H1 (cell line): ENCODE measurements at regions not wholly inside any gene's neighbourhood (a gene's known extent, or its start where the extent isn't known, plus 50 kb on each side); places are given as distances from the start of the nearest gene placed in this dataset.

Experiments
- CTCF ChIA-PET: fragments of 300-600 bp; sonication (Branson Sonifier 250); formaldehyde crosslinking; loops from one replicate; lab custom pipeline; 2021; ENCODE audit not compliant: partially characterized antibody; lab: Charles Lee
- POLR2A ChIA-PET: fragments of 300-600 bp; sonication (Branson Sonifier 250); formaldehyde crosslinking; loops from one replicate; lab custom pipeline; 2021; ENCODE audit warnings: inconsistent platforms; ENCODE audit not compliant: partially characterized antibody; lab: Charles Lee
- DNase-seq, 2 experiments: peaks; one replicate each; pipeline versions ENCODE4 v3.0.0 to v3.0.0-alpha.2; 2010 to 2022; ENCODE audit warnings: low spot score in 2 of 2, low read depth in 1 of 2, mixed read lengths in 1 of 2
- FAIRE-seq: peaks from 2 replicates; lab custom pipeline; 2011; peaks lifted over from hg19 to GRCh38; lab: Jason Lieb, UNC
- H2AFZ ChIP-seq: 2 replicates; pipeline ENCODE4 v1.8.1; 2012; ENCODE audit warnings: low read length, inconsistent platforms
- H2AK5ac ChIP-seq: 2 replicates; pipeline ENCODE4 v1.6.1; 2013; ENCODE audit warnings: low read depth, low read length
- H2BK120ac ChIP-seq: replicated peaks from 2 replicates; pipeline ENCODE3; 2013; ENCODE audit warnings: low read depth, low read length, inconsistent platforms
- H2BK12ac ChIP-seq: 2 replicates; pipeline ENCODE4 v1.6.1; 2013; ENCODE audit warnings: low read depth, low read length
- H2BK15ac ChIP-seq: 2 replicates; pipeline ENCODE4 v1.6.1; 2013; ENCODE audit warnings: low read length
- H2BK20ac ChIP-seq: 2 replicates; pipeline ENCODE4 v1.6.1; 2013; ENCODE audit warnings: low read length
- H2BK5ac ChIP-seq: 2 replicates; pipeline ENCODE4 v1.6.1; 2013; ENCODE audit warnings: low read depth, low read length
- H3K14ac ChIP-seq: 2 replicates; pipeline ENCODE4 v1.6.1; 2013; ENCODE audit warnings: inconsistent platforms; ENCODE audit not compliant: insufficient read length
- H3K18ac ChIP-seq: 2 replicates; pipeline ENCODE4 v1.6.1; 2013; ENCODE audit warnings: low read length; ENCODE audit errors: extremely low read depth
- H3K23ac ChIP-seq: 2 replicates; pipeline ENCODE4 v1.6.1; 2013; ENCODE audit warnings: inconsistent platforms; ENCODE audit not compliant: insufficient read length
- H3K23me2 ChIP-seq: 2 replicates; pipeline ENCODE4 v1.6.1; 2013; ENCODE audit warnings: low read depth, low read length
- H3K27ac ChIP-seq: 2 replicates; pipeline ENCODE4 v1.6.1; 2011; ENCODE audit warnings: low read depth, low read length, inconsistent platforms
- H3K27me3 ChIP-seq, 4 experiments: replicated peaks in 1 of 4; 1 replicate in 1 of 4; 2 replicates in 3 of 4; pipeline versions ENCODE4 v1.6.1 to v1.8.1; 2011 to 2013; ENCODE audit warnings: low read length in 3 of 4, mild to moderate bottlenecking in 3 of 4, inconsistent platforms in 2 of 4, mixed read lengths in 2 of 4, moderate library complexity in 1 of 4; ENCODE audit not compliant: control insufficient read depth in 3 of 4, insufficient read depth in 3 of 4; ENCODE audit errors: extremely low read depth in 1 of 4
- H3K36me3 ChIP-seq, 4 experiments: 2 replicates each; pipeline versions ENCODE4 v1.6.1 to v1.8.1; 2011 to 2013; ENCODE audit warnings: mild to moderate bottlenecking in 4 of 4, low read length in 3 of 4, moderate library complexity in 2 of 4, control low read depth in 1 of 4, inconsistent platforms in 1 of 4; ENCODE audit not compliant: insufficient read depth in 4 of 4, control insufficient read depth in 2 of 4
- H3K4ac ChIP-seq: replicated peaks from 2 replicates; pipeline ENCODE3; 2013; ENCODE audit warnings: low read length, low read depth, mixed read lengths, inconsistent platforms; ENCODE audit not compliant: insufficient read length
- H3K4me1 ChIP-seq, 4 experiments: replicated peaks in 1 of 4; 1 replicate in 1 of 4; 2 replicates in 3 of 4; pipeline versions ENCODE4 v1.6.1 to v1.8.1; 2011 to 2013; ENCODE audit warnings: low read length in 3 of 4, inconsistent platforms in 2 of 4, mixed read lengths in 1 of 4; ENCODE audit not compliant: insufficient read depth in 4 of 4, control insufficient read depth in 3 of 4
- H3K4me2 ChIP-seq, 2 experiments: 2 replicates each; pipeline versions ENCODE4 v1.6.1 to v1.8.1; 2011 to 2013; ENCODE audit warnings: low read depth in 2 of 2, low read length in 2 of 2, control low read depth in 1 of 2, inconsistent platforms in 1 of 2, mild to moderate bottlenecking in 1 of 2; ENCODE audit not compliant: insufficient read depth in 1 of 2
- H3K4me3 ChIP-seq, 4 experiments: fragments of 200-600, 300-600 bp in 1 of 4; sonication (generic), shearing (Covaris generic), sonication (Bioruptor Twin) in 1 of 4; 2 replicates each; pipeline versions ENCODE4 v1.5.1 to v1.8.1; 2011 to 2016; ENCODE audit warnings: low read length in 4 of 4, low read depth in 3 of 4, control low read depth in 2 of 4, inconsistent platforms in 2 of 4, mild to moderate bottlenecking in 2 of 4, mixed read lengths in 1 of 4, moderate library complexity in 1 of 4; ENCODE audit not compliant: insufficient read depth in 2 of 4; ENCODE audit errors: extremely low read depth in 1 of 4
- H3K56ac ChIP-seq: replicated peaks from 2 replicates; pipeline ENCODE3; 2013; ENCODE audit warnings: low read depth, mild to moderate bottlenecking, mixed read lengths, low read length, inconsistent platforms; ENCODE audit not compliant: insufficient read length
- H3K79me1 ChIP-seq: 2 replicates; pipeline ENCODE4 v1.6.1; 2013; ENCODE audit warnings: low read depth, low read length, control low read depth
- H3K79me2 ChIP-seq, 2 experiments: 2 replicates each; pipeline versions ENCODE4 v1.6.1 to v1.8.1; 2012 to 2013; ENCODE audit warnings: low read length in 2 of 2, mild to moderate bottlenecking in 2 of 2, inconsistent platforms in 1 of 2; ENCODE audit not compliant: insufficient read depth in 2 of 2, control insufficient read depth in 1 of 2
- H3K9ac ChIP-seq, 4 experiments: replicated peaks in 1 of 4; 1 replicate in 1 of 4; 2 replicates in 3 of 4; pipeline versions ENCODE4 v1.6.1 to v1.8.1; 2011 to 2013; ENCODE audit warnings: low read depth in 3 of 4, low read length in 3 of 4, control low read depth in 2 of 4, mild to moderate bottlenecking in 2 of 4, moderate library complexity in 2 of 4, inconsistent platforms in 1 of 4; ENCODE audit errors: extremely low read depth in 1 of 4
- H3K9me3 ChIP-seq, 2 experiments: 2 replicates each; pipeline versions ENCODE4 v1.6.1 to v1.8.1; 2012 to 2013; ENCODE audit warnings: mild to moderate bottlenecking in 2 of 2, moderate library complexity in 2 of 2, control low read depth in 1 of 2, inconsistent platforms in 1 of 2, low read depth in 1 of 2, low read length in 1 of 2, mixed read lengths in 1 of 2; ENCODE audit not compliant: insufficient read depth in 2 of 2
- H4K20me1 ChIP-seq, 2 experiments: replicated peaks in 1 of 2; 2 replicates each; pipeline versions ENCODE3 to v1.8.1; 2011 to 2013; ENCODE audit warnings: inconsistent platforms in 2 of 2, low read length in 2 of 2, mild to moderate bottlenecking in 1 of 2; ENCODE audit not compliant: insufficient read depth in 2 of 2, control insufficient read depth in 1 of 2
- H4K5ac ChIP-seq: 2 replicates; pipeline ENCODE4 v1.6.1; 2013; ENCODE audit warnings: low read length, low read depth, mixed read lengths, inconsistent platforms; ENCODE audit not compliant: insufficient read length
- H4K8ac ChIP-seq: 2 replicates; pipeline ENCODE4 v1.8.0; 2013; ENCODE audit warnings: mild to moderate bottlenecking, moderate library complexity, low read length, inconsistent platforms; ENCODE audit not compliant: insufficient read depth; ENCODE audit errors: extremely low read depth
- H4K91ac ChIP-seq: replicated peaks from 2 replicates; pipeline ENCODE3; 2013; ENCODE audit warnings: low read length, mixed read lengths, inconsistent platforms; ENCODE audit not compliant: insufficient read length
- CBX5 ChIP-seq: fragments of 300-800, 300-1000 bp; sonication (generic); IDR thresholded peaks from 2 replicates; pipeline ENCODE4 v1.7.1; 2016; ENCODE audit warnings: antibody characterized with exemption, low read length, low read depth
- CEBPB ChIP-seq: IDR thresholded peaks from 2 replicates; pipeline ENCODE4 v1.6.1; 2012; ENCODE audit warnings: low read depth, low read length
- E2F6 ChIP-seq: IDR thresholded peaks from 2 replicates; pipeline ENCODE4 v1.6.1; 2012; ENCODE audit warnings: inconsistent platforms
- EP300 ChIP-seq, 2 experiments: IDR thresholded peaks; 1 replicate in 1 of 2; 2 replicates in 1 of 2; pipeline ENCODE4 v1.6.1; 2011 to 2012; ENCODE audit warnings: low read depth in 2 of 2, low read length in 2 of 2, mild to moderate bottlenecking in 2 of 2, borderline replicate concordance in 1 of 2, inconsistent platforms in 1 of 2, moderate library complexity in 1 of 2
- GABPA ChIP-seq: IDR thresholded peaks from 2 replicates; pipeline ENCODE4 v1.6.1; 2011; ENCODE audit warnings: mild to moderate bottlenecking, low read length, moderate library complexity, borderline replicate concordance; ENCODE audit not compliant: insufficient read depth
- HDAC6 ChIP-seq: IDR thresholded peaks from one replicate; pipeline ENCODE4 v1.7.1; 2012; ENCODE audit warnings: low read depth, mild to moderate bottlenecking, inconsistent platforms, low read length, moderate library complexity
- JUN ChIP-seq: IDR thresholded peaks from 2 replicates; pipeline ENCODE4 v1.6.1; 2011; ENCODE audit warnings: low read depth, mild to moderate bottlenecking, improper control_type of control experiment, low read length
- KDM1A ChIP-seq: fragments of 200-600, 300-600 bp; sonication (generic); IDR thresholded peaks from 2 replicates; pipeline ENCODE4 v1.7.1; 2016; ENCODE audit warnings: mild to moderate bottlenecking, low read length, borderline replicate concordance
- MAX ChIP-seq: IDR thresholded peaks from 2 replicates; pipeline ENCODE4 v1.6.1; 2012; ENCODE audit warnings: inconsistent platforms
- RAD21 ChIP-seq, 2 experiments: IDR thresholded peaks in 1 of 2; conservative IDR thresholded peaks in 1 of 2; 2 replicates each; pipeline ENCODE4 v1.6.1; 2011; ENCODE audit warnings: low read depth in 2 of 2, low read length in 2 of 2, improper control_type of control experiment in 1 of 2, inconsistent platforms in 1 of 2, mild to moderate bottlenecking in 1 of 2, moderate library complexity in 1 of 2
- WGBS, 2 experiments: shearing (Covaris generic) in 1 of 2; methylation state at CpG; one replicate each; pipeline versions ENCODE4 v1.1.6 to v1.1.7; 2013 to 2015; ENCODE audit warnings: low lambda C conversion rate in 2 of 2, mixed read lengths in 2 of 2, inconsistent platforms in 1 of 2, low coverage in 1 of 2, missing lambda C conversion rate in 1 of 2; ENCODE audit not compliant: insufficient replicate concordance in 2 of 2, insufficient coverage in 1 of 2, insufficient read length in 1 of 2; ENCODE audit errors: extremely low coverage in 1 of 2, missing lambda C conversion rate in 1 of 2; 5-methylcytosine and 5-hydroxymethylcytosine counted together
- TF ChIP-seq, protein P1 (sequence below): IDR thresholded peaks from 2 replicates; pipeline ENCODE4 v1.6.1; 2012; ENCODE audit warnings: low read length, inconsistent platforms

DNA sequence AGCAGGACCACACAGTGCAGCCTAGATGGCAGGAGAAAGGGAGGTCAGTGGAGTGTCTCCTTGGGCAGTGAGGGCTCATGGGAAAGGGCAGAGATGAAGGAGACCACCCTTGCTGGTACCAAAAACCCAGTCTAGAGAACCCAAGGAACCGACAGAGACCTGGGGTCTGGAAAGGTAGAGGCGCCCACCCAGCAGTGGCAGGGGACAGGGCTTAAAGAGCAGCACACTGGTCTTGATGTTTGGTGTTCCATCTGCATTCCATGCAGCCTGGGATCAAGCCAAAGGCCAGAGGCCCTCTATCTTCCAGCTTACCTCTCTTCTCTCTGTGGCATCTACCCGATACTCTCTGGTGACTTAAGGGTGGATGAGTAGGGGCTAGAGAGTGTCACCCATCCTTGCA lies 127.5 kb downstream of the PJA1 start:
- no peak overlapping the region for H3K27ac ChIP-seq
- ChIA-PET POLR2A (no interaction called here), CTCF (interaction anchor here (1.2 kb wide), 1 partner anchor 203 kb away, joined by 3 read pairs; no protein-coding TSS in a partner anchor)
- H3K36me3 ChIP-seq, result no peaks in the 10 kb centered on the region
- no peak overlapping the region for H2BK12ac ChIP-seq
- no peak overlapping the region for H3K18ac ChIP-seq
- H2BK15ac ChIP-seq, result no peak overlapping the region
- H4K5ac ChIP-seq, result no peak overlapping the region
- H3K14ac ChIP-seq, result no peak overlapping the region
- no peak overlapping the region for H3K4ac ChIP-seq
- H3K56ac ChIP-seq, result no peak overlapping the region
- DNase-seq (peak in 1 of 2 experiments; percentile 8), FAIRE-seq (no peak)
- H3K9me3 ChIP-seq, result no peaks in the 10 kb centered on the region
- H3K79me2 ChIP-seq, result no peaks in the 10 kb centered on the region
- H4K91ac ChIP-seq, result no peak overlapping the region
- H3K4me3 ChIP-seq, result no peak overlapping the region
- H2BK120ac ChIP-seq, result no peak overlapping the region
- no peak overlapping the region for H2AK5ac ChIP-seq
- no peak overlapping the region for H3K23ac ChIP-seq
- no peak overlapping the region for H3K9ac ChIP-seq
- H2AFZ ChIP-seq, result no peak overlapping the region
- peaks cover 0 to 7% (median 1%) of the 10 kb centered on the region in 4 experiments; a peak in 3 of 7 replicates for H3K4me1 ChIP-seq
- no peaks in the 10 kb centered on the region for H3K27me3 ChIP-seq
- H3K23me2 ChIP-seq, result no peaks in the 10 kb centered on the region
- H3K4me2 ChIP-seq, result no peak overlapping the region
- H4K8ac ChIP-seq, result no peak overlapping the region
- no peak overlapping the region for H2BK20ac ChIP-seq
- no peaks in the 10 kb centered on the region for H4K20me1 ChIP-seq
- H2BK5ac ChIP-seq, result no peak overlapping the region
- WGBS, 2 experiments, result 94% methylated on average over 2 of the region's 3 CpGs; no CpG with 5 or more reads in 1 of the 2 experiments
- no peaks in the 10 kb centered on the region for H3K79me1 ChIP-seq
- no peak for TF ChIP-seq E2F6
- no peak for TF ChIP-seq MAX
- TF ChIP-seq CEBPB, result no peak
- no peak for TF ChIP-seq HDAC6
- TF ChIP-seq GABPA, result no peak
- TF ChIP-seq JUN, result no peak
- no peak for TF ChIP-seq KDM1A
- TF ChIP-seq, protein P1, sequence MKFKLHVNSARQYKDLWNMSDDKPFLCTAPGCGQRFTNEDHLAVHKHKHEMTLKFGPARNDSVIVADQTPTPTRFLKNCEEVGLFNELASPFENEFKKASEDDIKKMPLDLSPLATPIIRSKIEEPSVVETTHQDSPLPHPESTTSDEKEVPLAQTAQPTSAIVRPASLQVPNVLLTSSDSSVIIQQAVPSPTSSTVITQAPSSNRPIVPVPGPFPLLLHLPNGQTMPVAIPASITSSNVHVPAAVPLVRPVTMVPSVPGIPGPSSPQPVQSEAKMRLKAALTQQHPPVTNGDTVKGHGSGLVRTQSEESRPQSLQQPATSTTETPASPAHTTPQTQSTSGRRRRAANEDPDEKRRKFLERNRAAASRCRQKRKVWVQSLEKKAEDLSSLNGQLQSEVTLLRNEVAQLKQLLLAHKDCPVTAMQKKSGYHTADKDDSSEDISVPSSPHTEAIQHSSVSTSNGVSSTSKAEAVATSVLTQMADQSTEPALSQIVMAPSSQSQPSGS, result no peak
- no peak for TF ChIP-seq CBX5
- TF ChIP-seq EP300 (IDR thresholded peaks at IDR 0.05; ENCODE audit: borderline replicate concordance in 1 of 2, low read depth in 2 of 2, low read length in 2 of 2), result no peak
- TF ChIP-seq RAD21 (IDR thresholded peaks at IDR 0.05 in 1 of 2, conservative IDR thresholded peaks at IDR 0.05 in 1 of 2; ENCODE audit: low read depth in 2 of 2, low read length in 2 of 2), result no peak
